Keratinocyte (primary cell): ENCODE measurements at regions not wholly inside any gene's neighbourhood (a gene's known extent, or its start where the extent isn't known, plus 50 kb on each side); places are given as distances from the start of the nearest gene placed in this dataset.

Experiments used
- DNase-seq: peaks from one replicate; pipeline ENCODE4 v3.0.0-alpha.2; 2011; ENCODE audit warnings: low read depth, missing footprints, low spot score
- FAIRE-seq: peaks from 2 replicates; lab custom pipeline; 2011; peaks lifted over from hg19 to GRCh38; lab: Jason Lieb, UNC
- H2AFZ ChIP-seq: 2 replicates; pipeline ENCODE4 v1.6.0; 2012; ENCODE audit warnings: low read length, control low read depth, inconsistent platforms; ENCODE audit not compliant: control insufficient read depth
- H3K27ac ChIP-seq: 2 replicates; pipeline ENCODE4 v1.5.1; 2011; ENCODE audit warnings: low read length; ENCODE audit not compliant: control insufficient read depth, insufficient read depth
- H3K27me3 ChIP-seq: 3 replicates; pipeline ENCODE4 v1.6.0; 2011; ENCODE audit warnings: low read length; ENCODE audit not compliant: control insufficient read depth, insufficient read depth; ENCODE audit errors: extremely low read depth
- H3K36me3 ChIP-seq, 2 experiments: 2 replicates in 1 of 2; 3 replicates in 1 of 2; pipeline ENCODE4 v1.5.1; 2011; ENCODE audit warnings: low read length in 2 of 2, mild to moderate bottlenecking in 1 of 2; ENCODE audit not compliant: control insufficient read depth in 2 of 2, insufficient read depth in 2 of 2; ENCODE audit errors: extremely low read depth in 1 of 2
- H3K4me1 ChIP-seq: 3 replicates; pipeline ENCODE4 v1.5.1; 2011; ENCODE audit warnings: low read length; ENCODE audit not compliant: control insufficient read depth, insufficient read depth; ENCODE audit errors: extremely low read depth
- H3K4me2 ChIP-seq: 3 replicates; pipeline ENCODE4 v1.6.0; 2011; ENCODE audit warnings: low read depth, low read length; ENCODE audit not compliant: control insufficient read depth, insufficient read depth; ENCODE audit errors: extremely low read depth
- H3K4me3 ChIP-seq, 3 experiments: fragments of 200-600 bp in 1 of 3; sonication (generic) in 1 of 3; 2 replicates in 2 of 3; 3 replicates in 1 of 3; pipeline ENCODE4 v1.5.1; 2011 to 2016; ENCODE audit warnings: low read length in 3 of 3, mild to moderate bottlenecking in 3 of 3, control low read depth in 2 of 3, inconsistent platforms in 1 of 3, low read depth in 1 of 3, mixed read lengths in 1 of 3, mixed run types in 1 of 3, moderate library complexity in 1 of 3; ENCODE audit not compliant: control insufficient read depth in 2 of 3, insufficient read depth in 2 of 3; ENCODE audit errors: extremely low read depth in 1 of 3
- H3K79me2 ChIP-seq: 2 replicates; pipeline ENCODE4 v1.6.0; 2012; ENCODE audit warnings: low read length; ENCODE audit not compliant: control insufficient read depth, insufficient read depth
- H3K9ac ChIP-seq: 3 replicates; pipeline ENCODE4 v1.6.0; 2011; ENCODE audit warnings: low read length; ENCODE audit not compliant: control insufficient read depth, insufficient read depth; ENCODE audit errors: extremely low read depth
- H3K9me1 ChIP-seq: 3 replicates; pipeline ENCODE4 v1.6.0; 2011; ENCODE audit warnings: low read length; ENCODE audit not compliant: control insufficient read depth, insufficient read depth; ENCODE audit errors: extremely low read depth
- H3K9me3 ChIP-seq: 2 replicates; pipeline ENCODE4 v1.5.1; 2012; ENCODE audit warnings: low read depth, low read length; ENCODE audit not compliant: control insufficient read depth
- H4K20me1 ChIP-seq: 3 replicates; pipeline ENCODE4 v1.6.0; 2011; ENCODE audit warnings: low read length; ENCODE audit not compliant: control insufficient read depth, insufficient read depth; ENCODE audit errors: extremely low read depth
- CTCF ChIP-seq, 3 experiments: IDR thresholded peaks in 1 of 3; conservative IDR thresholded peaks in 1 of 3; optimal IDR thresholded peaks in 1 of 3; 2 replicates in 2 of 3; 3 replicates in 1 of 3; pipeline versions ENCODE3 to v1.5.1; 2011; ENCODE audit warnings: low read length in 3 of 3, mild to moderate bottlenecking in 3 of 3, moderate library complexity in 2 of 3, control low read depth in 1 of 3, inconsistent platforms in 1 of 3; ENCODE audit not compliant: insufficient read depth in 2 of 3; ENCODE audit errors: extremely low read depth in 1 of 3
- EZH2 ChIP-seq: IDR thresholded peaks from one replicate; pipeline ENCODE4 v1.6.1; 2012; ENCODE audit warnings: inconsistent platforms, mild to moderate bottlenecking, low read length, moderate library complexity
- dilution Hi-C: fragments of 300-500 bp; cut with MboI; formaldehyde crosslinking; loops from one replicate; pipeline ENCODE4 v1.7.0; 2020; ENCODE audit warnings: low sequenced_read_pairs; ENCODE audit not compliant: extremely low pct_ligation_motif_present

- no peaks in the 10 kb centered on the region for H4K20me1 ChIP-seq
- H3K9me1 ChIP-seq = no peaks in the 10 kb centered on the region
- no peak overlapping the region for H3K9ac ChIP-seq
- no peak overlapping the region for H2AFZ ChIP-seq
- H3K27me3 ChIP-seq = no peaks in the 10 kb centered on the region
- FAIRE-seq (no peak), DNase-seq (no peak)
- no peak overlapping the region for H3K4me3 ChIP-seq
- no peak overlapping the region for H3K4me2 ChIP-seq
- TF ChIP-seq CTCF (optimal IDR thresholded peaks at IDR 0.05 in 1 of 3, IDR thresholded peaks at IDR 0.05 in 1 of 3, conservative IDR thresholded peaks at IDR 0.05 in 1 of 3; ENCODE audit: extremely low read depth in 1 of 3, insufficient read depth in 2 of 3, low read length in 3 of 3) = no peak
- no peak for TF ChIP-seq EZH2
- H3K4me1 ChIP-seq = no peaks in the 10 kb centered on the region
- dilution Hi-C loops = no loop called here
- H3K9me3 ChIP-seq = peaks cover 2% of the 10 kb centered on the region
- no peaks in the 10 kb centered on the region for H3K36me3 ChIP-seq
- no peaks in the 10 kb centered on the region for H3K79me2 ChIP-seq
- H3K27ac ChIP-seq = no peak overlapping the region
Measured at GRCh38 chr15:23851921-23852320, 164.8 kb upstream of the NDN start.

- Histone ChIP-seq H3K4me1 (no peaks in the 10 kb centered on the region), H2AFZ (no peak overlapping the region), H3K27ac (no peak overlapping the region), H3K9ac (no peak overlapping the region), H3K9me1 (no peaks in the 10 kb centered on the region), H3K27me3 (no peaks in the 10 kb centered on the region), H3K4me3 (no peak overlapping the region), H4K20me1 (no peaks in the 10 kb centered on the region), H3K36me3 (no peaks in the 10 kb centered on the region), H3K9me3 (peaks cover 2% of the 10 kb centered on the region), H3K4me2 (no peak overlapping the region), H3K79me2 (no peaks in the 10 kb centered on the region)
- DNase-seq (no peak), FAIRE-seq (no peak)
- TF ChIP-seq CTCF (optimal IDR thresholded peaks at IDR 0.05 in 1 of 3, IDR thresholded peaks at IDR 0.05 in 1 of 3, conservative IDR thresholded peaks at IDR 0.05 in 1 of 3; ENCODE audit: extremely low read depth in 1 of 3, insufficient read depth in 2 of 3, low read length in 3 of 3) (no peak), EZH2 (no peak)
- dilution Hi-C loops = no loop called here
Measured at GRCh38 chr15:23853286-23853685, 166.2 kb upstream of the NDN start.
